Spinal cord (tissue), 9 donors: ENCODE measurements at regions not wholly inside any gene's neighbourhood (a gene's known extent, or its start where the extent isn't known, plus 50 kb on each side); places are given as distances from the start of the nearest gene placed in this dataset.

Experiments
- DNase-seq, 6 donors: peaks; one replicate each; pipeline versions ENCODE4 v3.0.0 to v3.0.0-alpha.2; 2013 to 2015; ENCODE audit warnings: low spot score in 6 of 6, low read depth in 4 of 6
- H3K27ac ChIP-seq: one replicate; pipeline ENCODE4 v1.5.1; 2013; ENCODE audit warnings: low read depth, low read length, control low read depth
- H3K27me3 ChIP-seq: one replicate; pipeline ENCODE4 v1.6.1; 2013; ENCODE audit warnings: low read length; ENCODE audit not compliant: control insufficient read depth, insufficient read depth
- H3K36me3 ChIP-seq: one replicate; pipeline ENCODE4 v1.6.1; 2013; ENCODE audit warnings: low read length; ENCODE audit not compliant: control insufficient read depth, insufficient read depth
- H3K4me1 ChIP-seq: one replicate; pipeline ENCODE4 v1.6.1; 2013; ENCODE audit warnings: low read length; ENCODE audit not compliant: control insufficient read depth, insufficient read depth
- H3K4me3 ChIP-seq: one replicate; pipeline ENCODE4 v1.5.1; 2013; ENCODE audit warnings: low read depth, low read length, control low read depth
- H3K9me3 ChIP-seq: one replicate; pipeline ENCODE4 v1.6.1; 2013; ENCODE audit warnings: low read length; ENCODE audit not compliant: control insufficient read depth, insufficient read depth
- WGBS: methylation state at CpG from one replicate; pipeline ENCODE4 v1.1.5; 2013; ENCODE audit warnings: missing lambda C conversion rate; ENCODE audit not compliant: insufficient coverage; 5-methylcytosine and 5-hydroxymethylcytosine counted together
- donor health status: healthy.

DNA sequence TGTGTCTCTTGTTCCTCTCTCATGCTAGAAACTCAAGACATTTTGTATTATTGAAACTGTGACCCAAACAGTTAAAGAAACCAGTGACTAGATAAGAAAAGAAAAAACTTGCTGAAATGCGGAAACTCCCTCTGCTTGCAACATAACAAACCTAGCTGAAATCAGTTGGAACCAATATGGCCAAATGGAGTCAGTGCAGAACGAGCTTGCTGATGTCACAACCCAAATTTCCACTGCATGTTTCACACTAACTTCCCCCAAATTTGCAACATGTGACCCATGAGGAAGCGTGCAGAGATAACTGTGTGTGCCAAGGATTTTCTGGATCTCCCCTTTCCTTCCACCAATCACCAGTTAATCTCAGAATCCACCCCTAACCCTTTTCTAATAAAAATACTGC is 208.0 kb downstream of the DLEU7 start:
- H3K27me3 ChIP-seq = no peaks in the 10 kb centered on the region
- no peaks in the 10 kb centered on the region for H3K9me3 ChIP-seq
- no peaks in the 10 kb centered on the region for H3K4me1 ChIP-seq
- 54% methylated on average over 3 of the region's 3 CpGs for WGBS
- H3K27ac ChIP-seq = no peak overlapping the region
- peak in 1 of 6 donors; percentile 40 for DNase-seq
- no peaks in the 10 kb centered on the region for H3K36me3 ChIP-seq
- H3K4me3 ChIP-seq = no peak overlapping the region

GRCh38 chr13:50636007-50636704 is 207.3 kb downstream of the DLEU7 start:
- no peaks in the 10 kb centered on the region for H3K9me3 ChIP-seq
- DNase-seq = no peak
- no peaks in the 10 kb centered on the region for H3K4me1 ChIP-seq
- no peak overlapping the region for H3K4me3 ChIP-seq
- WGBS = 54% methylated on average over 5 of the region's 7 CpGs
- no peak overlapping the region for H3K27ac ChIP-seq
- no peaks in the 10 kb centered on the region for H3K27me3 ChIP-seq
- H3K36me3 ChIP-seq = no peaks in the 10 kb centered on the region

GRCh38 chr13:50643060-50643459 is 200.4 kb downstream of the DLEU7 start:
- Histone ChIP-seq H3K4me1 (no peaks in the 10 kb centered on the region), H3K36me3 (no peaks in the 10 kb centered on the region), H3K27me3 (no peaks in the 10 kb centered on the region), H3K27ac (no peak overlapping the region), H3K9me3 (no peaks in the 10 kb centered on the region), H3K4me3 (no peak overlapping the region)
- 93% methylated on average over 4 of the region's 5 CpGs for WGBS
- no peak for DNase-seq

- H3K4me3 ChIP-seq = no peak overlapping the region
- H3K27ac ChIP-seq = no peak overlapping the region
- no peaks in the 10 kb centered on the region for H3K9me3 ChIP-seq
- no peaks in the 10 kb centered on the region for H3K36me3 ChIP-seq
- no peaks in the 10 kb centered on the region for H3K4me1 ChIP-seq
- H3K27me3 ChIP-seq = no peaks in the 10 kb centered on the region
- WGBS = 100% methylated on average over 2 of the region's 5 CpGs
- DNase-seq = no peak
Observed at GRCh38 chr13:50644081-50644871, 199.2 kb downstream of the DLEU7 start.

GRCh38 chr13:50645092-50645491 is 198.4 kb downstream of the DLEU7 start:
- Histone ChIP-seq H3K27me3 (no peaks in the 10 kb centered on the region), H3K4me1 (no peaks in the 10 kb centered on the region), H3K9me3 (no peaks in the 10 kb centered on the region), H3K27ac (no peak overlapping the region), H3K36me3 (no peaks in the 10 kb centered on the region), H3K4me3 (no peak overlapping the region)
- 100% methylated on average over 1 of the region's 4 CpGs for WGBS
- no peak for DNase-seq

DNA sequence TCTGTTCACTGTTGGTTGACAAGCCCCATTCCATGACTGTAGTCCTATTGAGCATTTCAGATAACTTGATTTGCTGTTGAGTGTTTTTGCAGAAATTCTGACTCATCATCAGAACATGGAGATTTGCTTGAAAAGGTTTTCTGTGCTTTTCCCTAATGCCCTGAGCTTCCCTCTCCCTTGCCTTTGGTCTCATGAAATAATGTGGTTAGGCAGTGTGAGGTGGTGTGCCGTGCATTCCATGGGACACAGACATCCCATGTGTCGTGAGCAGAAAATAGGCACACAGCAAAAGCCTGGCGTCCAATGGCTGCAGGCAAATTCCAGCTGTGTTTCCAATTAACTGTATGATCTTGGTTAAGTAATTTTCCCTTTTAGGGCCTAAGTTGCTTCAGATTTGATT is 197.4 kb downstream of the DLEU7 start:
- WGBS = 96% methylated on average over 3 of the region's 3 CpGs
- DNase-seq = no peak
- Histone ChIP-seq H3K4me3 (no peak overlapping the region), H3K36me3 (no peaks in the 10 kb centered on the region), H3K27ac (no peak overlapping the region), H3K4me1 (no peaks in the 10 kb centered on the region), H3K27me3 (no peaks in the 10 kb centered on the region), H3K9me3 (no peaks in the 10 kb centered on the region)

DNA sequence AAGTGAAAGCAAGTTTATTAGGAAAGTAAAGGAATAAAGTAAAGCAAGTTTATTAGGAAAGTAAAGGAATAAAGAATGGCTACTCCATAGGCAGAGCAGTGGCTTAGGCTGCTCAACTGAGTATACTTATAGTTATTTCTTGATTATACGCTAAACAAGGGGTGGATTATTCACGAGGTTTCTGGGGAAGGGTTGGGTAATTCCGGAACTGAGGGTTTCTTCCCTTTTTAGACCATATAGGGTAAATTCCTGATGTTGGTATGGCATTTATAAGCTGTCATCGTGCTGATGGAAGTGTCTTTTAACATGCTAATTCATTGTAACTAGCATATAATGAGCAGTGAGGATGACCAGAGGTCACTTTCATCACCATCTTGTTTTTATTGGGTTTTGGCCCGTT is 194.3 kb downstream of the DLEU7 start:
- no peaks in the 10 kb centered on the region for H3K9me3 ChIP-seq
- 90% methylated on average over 2 of the region's 5 CpGs for WGBS
- no peaks in the 10 kb centered on the region for H3K36me3 ChIP-seq
- H3K27me3 ChIP-seq = no peaks in the 10 kb centered on the region
- DNase-seq = no peak
- no peaks in the 10 kb centered on the region for H3K4me1 ChIP-seq
- H3K4me3 ChIP-seq = no peak overlapping the region
- H3K27ac ChIP-seq = no peak overlapping the region

- no peak overlapping the region for H3K4me3 ChIP-seq
- no peaks in the 10 kb centered on the region for H3K36me3 ChIP-seq
- H3K27me3 ChIP-seq = no peaks in the 10 kb centered on the region
- no peak for DNase-seq
- WGBS = 42% methylated on average over 8 of the region's 11 CpGs
- H3K27ac ChIP-seq = no peak overlapping the region
- no peaks in the 10 kb centered on the region for H3K4me1 ChIP-seq
- H3K9me3 ChIP-seq = no peaks in the 10 kb centered on the region
Observed at GRCh38 chr13:50650592-50651504, 192.6 kb downstream of the DLEU7 start.

GRCh38 chr13:50651922-50652321 is 191.6 kb downstream of the DLEU7 start:
- H3K27me3 ChIP-seq = no peaks in the 10 kb centered on the region
- no peaks in the 10 kb centered on the region for H3K36me3 ChIP-seq
- H3K27ac ChIP-seq = no peak overlapping the region
- DNase-seq = no peak
- no peaks in the 10 kb centered on the region for H3K9me3 ChIP-seq
- H3K4me1 ChIP-seq = no peaks in the 10 kb centered on the region
- H3K4me3 ChIP-seq = no peak overlapping the region
- 80% methylated on average over 1 of the region's 3 CpGs for WGBS
